ENCODE measurements at regions not wholly inside any gene's neighbourhood (a gene's known extent, or its start where the extent isn't known, plus 50 kb on each side); places are given as distances from the start of the nearest gene placed in this dataset.

GRCh38 chr10:29720149-29720548, 85.4 kb upstream of the SVIL start:
- TF ChIP-seq CTCF (tag by site-specific recombination; IDR thresholded peaks at IDR 0.05) (no peak), ZBTB7A (tag by site-specific recombination; IDR thresholded peaks at IDR 0.05; ENCODE audit: low read depth) (no peak), ZBTB21 (tag by site-specific recombination; IDR thresholded peaks at IDR 0.05) (no peak), ZNF423 (tag by site-specific recombination; IDR thresholded peaks at IDR 0.05) (no peak), KLF9 (tag by site-specific recombination; IDR thresholded peaks at IDR 0.05; ENCODE audit: low read depth) (no peak), ZNF169 (tag by site-specific recombination; IDR thresholded peaks at IDR 0.05) (no peak), ZBTB20 (tag by site-specific recombination; IDR thresholded peaks at IDR 0.05) (no peak)
